B cell (primary cell): ENCODE measurements at regions not wholly inside any gene's neighbourhood (a gene's known extent, or its start where the extent isn't known, plus 50 kb on each side); places are given as distances from the start of the nearest gene placed in this dataset.
A peak's percentile ranks its signal among the peaks of the same experiment; 100 is the strongest.

ENCODE experiments used
- ATAC-seq: fragments of 200-7000 bp; cut with Tn5 transposase; one replicate; pipeline ENCODE4 v1.10.0; 2021; ENCODE audit warnings: low read depth, mild to moderate bottlenecking, moderate number of reproducible peaks, moderate library complexity
- CTCF ChIA-PET: fragments of 350-600 bp; sonication (Branson Sonifier 250); formaldehyde crosslinking; loops from one replicate; lab custom pipeline; 2021; ENCODE audit warnings: antibody characterized with exemption, inconsistent platforms; lab: Charles Lee
- POLR2A ChIA-PET: fragments of 350-600 bp; sonication (Branson Sonifier 250); formaldehyde crosslinking; loops from one replicate; lab custom pipeline; 2021; ENCODE audit warnings: antibody characterized with exemption; lab: Charles Lee
- DNase-seq: peaks from one replicate; pipeline ENCODE4 v3.0.0; 2013
- H2AFZ ChIP-seq: 2 replicates; pipeline ENCODE4 v1.6.1; 2012; ENCODE audit warnings: mild to moderate bottlenecking, low read depth, low read length; ENCODE audit not compliant: insufficient read depth, poor library complexity, severe bottlenecking
- H3K27ac ChIP-seq, 2 donors: 1 replicate in 1 of 2; 2 replicates in 1 of 2; pipeline ENCODE4 v1.5.1; 2012 to 2013; ENCODE audit warnings: low read length in 2 of 2, mild to moderate bottlenecking in 2 of 2, moderate library complexity in 1 of 2
- H3K27me3 ChIP-seq, 4 experiments: fragments of 200-600 bp in 1 of 4; sonication (generic) in 1 of 4; replicated peaks in 1 of 4; 1 replicate in 2 of 4; 2 replicates in 2 of 4; pipeline versions ENCODE4 v1.6.1 to v1.7.0; 2013 to 2016; ENCODE audit warnings: low read length in 3 of 4, mild to moderate bottlenecking in 2 of 4, mixed read lengths in 1 of 4, moderate library complexity in 1 of 4; ENCODE audit not compliant: insufficient read depth in 4 of 4, control insufficient read depth in 3 of 4; ENCODE audit errors: control extremely low read depth in 1 of 4
- H3K36me3 ChIP-seq, 2 experiments: replicated peaks in 1 of 2; 1 replicate in 1 of 2; 2 replicates in 1 of 2; pipeline versions ENCODE4 v1.6.1 to v1.7.1; 2013; ENCODE audit warnings: low read length in 1 of 2; ENCODE audit not compliant: insufficient read depth in 2 of 2, control insufficient read depth in 1 of 2; ENCODE audit errors: control extremely low read depth in 1 of 2, extremely low read depth in 1 of 2
- H3K4me1 ChIP-seq, 2 donors: fragments of 200-600 bp in 1 of 2; sonication (generic) in 1 of 2; 1 replicate in 1 of 2; 2 replicates in 1 of 2; pipeline versions ENCODE4 v1.5.1 to v1.6.1; 2013 to 2017; ENCODE audit warnings: low read length in 2 of 2; ENCODE audit not compliant: control insufficient read depth in 2 of 2, insufficient read depth in 2 of 2
- H3K4me2 ChIP-seq: replicated peaks from 2 replicates; pipeline ENCODE3; 2012; ENCODE audit warnings: mild to moderate bottlenecking, low read depth, low read length; ENCODE audit not compliant: poor library complexity, severe bottlenecking
- H3K4me3 ChIP-seq, 5 experiments: fragments of 200-600 bp in 1 of 5; sonication (generic) in 1 of 5; 1 replicate in 3 of 5; 2 replicates in 2 of 5; pipeline versions ENCODE4 v1.5.1 to v1.7.0; 2011 to 2016; ENCODE audit warnings: low read length in 4 of 5, mild to moderate bottlenecking in 4 of 5, low read depth in 2 of 5, control low read depth in 1 of 5, moderate library complexity in 1 of 5; ENCODE audit not compliant: insufficient read depth in 1 of 5; ENCODE audit errors: control extremely low read depth in 1 of 5, extremely low read depth in 1 of 5
- H3K79me2 ChIP-seq: fragments of 200-600 bp; sonication (generic); one replicate; pipeline ENCODE4 v1.6.0; 2016; ENCODE audit warnings: low read length; ENCODE audit not compliant: control insufficient read depth, insufficient read depth
- H3K9ac ChIP-seq: fragments of 200-600 bp; sonication (generic); 2 replicates; pipeline ENCODE4 v1.6.1; 2017; ENCODE audit warnings: mild to moderate bottlenecking, low read length, moderate library complexity
- H3K9me3 ChIP-seq, 3 donors: one replicate each; pipeline versions ENCODE4 v1.6.1 to v1.7.1; 2013; ENCODE audit warnings: low read length in 2 of 3; ENCODE audit not compliant: control insufficient read depth in 2 of 3, insufficient read depth in 1 of 3; ENCODE audit errors: control extremely low read depth in 1 of 3
- H4K20me1 ChIP-seq: 2 replicates; pipeline ENCODE4 v1.6.0; 2012; ENCODE audit warnings: mild to moderate bottlenecking, low read length; ENCODE audit not compliant: insufficient read depth, control insufficient read depth, poor library complexity, severe bottlenecking
- H3K27ac Mint-ChIP-seq: one replicate; pipeline ENCODE4 v1.8.0; 2021; ENCODE audit warnings: mixed read lengths
- H3K27me3 Mint-ChIP-seq: one replicate; pipeline ENCODE4 v1.8.0; 2021; ENCODE audit warnings: mixed read lengths
- H3K4me1 Mint-ChIP-seq: one replicate; pipeline ENCODE4 v1.8.0; 2021; ENCODE audit warnings: mixed read lengths
- H3K4me3 Mint-ChIP-seq: one replicate; pipeline ENCODE4 v1.8.0; 2021; ENCODE audit warnings: mixed read lengths
- H3K9me3 Mint-ChIP-seq: one replicate; pipeline ENCODE4 v1.8.0; 2022; ENCODE audit warnings: mixed read lengths; ENCODE audit not compliant: insufficient read depth
- EZH2 ChIP-seq: IDR thresholded peaks from 2 replicates; pipeline ENCODE4 v1.6.1; 2012; ENCODE audit warnings: borderline replicate concordance, low read depth, mild to moderate bottlenecking, moderate library complexity, low read length; ENCODE audit not compliant: insufficient read depth, poor library complexity, severe bottlenecking
- WGBS: methylation state at CpG from one replicate; pipeline ENCODE4 v1.1.5; 2013; ENCODE audit warnings: missing lambda C conversion rate; ENCODE audit not compliant: insufficient coverage; 5-methylcytosine and 5-hydroxymethylcytosine counted together
- intact Hi-C: fragments of 100-400 bp; cut with micrococcal nuclease; formaldehyde crosslinking; loops from one replicate; pipeline ENCODE4 v1.10.0; 2022
- TF ChIP-seq, protein P1 (sequence below): fragments of 200-600 bp; IDR thresholded peaks from one replicate; pipeline ENCODE4 v1.8.0; 2022; ENCODE audit warnings: antibody characterized with exemption, mild to moderate bottlenecking

DNA sequence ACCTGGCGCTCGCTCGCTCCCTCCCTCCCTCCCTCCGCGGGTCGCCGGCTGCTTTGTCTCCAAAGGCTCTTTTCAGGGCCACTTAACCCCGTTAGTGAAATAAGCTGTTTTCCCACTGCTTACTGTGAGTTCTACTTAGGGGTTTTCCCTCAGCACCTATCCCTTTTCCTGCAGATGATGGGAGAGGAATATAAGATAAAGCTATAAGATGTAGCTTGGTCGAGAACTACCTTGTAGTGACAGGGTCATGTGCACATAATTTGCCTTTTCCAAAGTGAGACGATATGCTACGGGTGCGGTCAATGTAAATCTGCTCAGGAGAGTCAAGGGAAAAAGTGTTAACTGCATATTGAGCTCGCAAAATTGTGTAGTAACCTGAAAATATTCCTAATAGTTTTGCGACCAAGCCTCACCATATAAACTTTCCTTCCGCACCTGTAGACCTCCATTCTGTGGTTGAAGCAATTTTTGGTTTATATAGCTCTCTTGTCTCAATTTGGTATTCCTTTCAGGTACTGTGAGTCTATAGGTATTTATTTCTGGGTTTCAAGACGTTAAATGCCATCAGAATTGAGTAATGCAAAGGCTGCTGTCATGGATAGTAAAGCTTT lies 55.8 kb upstream of the BOLA1 start:
- H2AFZ ChIP-seq = no peak overlapping the region
- Mint-ChIP-seq H3K4me1 (peaks cover 43% of the 10 kb centered on the region), H3K9me3 (no peaks in the 10 kb centered on the region), H3K27ac (peak overlapping the region; percentile 89), H3K4me3 (peak overlapping the region; percentile 94), H3K27me3 (no peaks in the 10 kb centered on the region)
- H3K27ac ChIP-seq = peak overlapping the region; percentile 30 to 71
- H3K4me2 ChIP-seq = peak overlapping the region; percentile 74
- ChIA-PET CTCF (interaction anchor here (0.7 to 1.0 kb wide), 3 partner anchors 43 to 343 kb away, joined by 3 to 4 read pairs (median 4); a partner anchor contains a TSS), POLR2A (interaction anchor here (3.5 kb wide), 1 partner anchor 43 kb away, joined by 51 read pairs; a partner anchor contains a TSS)
- H3K4me1 ChIP-seq = peaks cover 42 to 43% of the 10 kb centered on the region in 2 donors
- H4K20me1 ChIP-seq = peaks cover 28% of the 10 kb centered on the region
- DNase-seq = peak; percentile 39
- H3K9ac ChIP-seq = peak overlapping the region; percentile 69
- peak overlapping the region; percentile 43 to 83 (median 79) for H3K4me3 ChIP-seq
- ATAC-seq = no peak
- no peaks in the 10 kb centered on the region for H3K27me3 ChIP-seq
- no peaks in the 10 kb centered on the region for H3K9me3 ChIP-seq
- intact Hi-C loops = no loop called here
- WGBS = 0% methylated on average over 5 of the region's 16 CpGs
- no peak for TF ChIP-seq EZH2
- H3K79me2 ChIP-seq = peaks cover 52% of the 10 kb centered on the region
- H3K36me3 ChIP-seq = peaks cover 5 to 26% of the 10 kb centered on the region in 2 experiments

DNA sequence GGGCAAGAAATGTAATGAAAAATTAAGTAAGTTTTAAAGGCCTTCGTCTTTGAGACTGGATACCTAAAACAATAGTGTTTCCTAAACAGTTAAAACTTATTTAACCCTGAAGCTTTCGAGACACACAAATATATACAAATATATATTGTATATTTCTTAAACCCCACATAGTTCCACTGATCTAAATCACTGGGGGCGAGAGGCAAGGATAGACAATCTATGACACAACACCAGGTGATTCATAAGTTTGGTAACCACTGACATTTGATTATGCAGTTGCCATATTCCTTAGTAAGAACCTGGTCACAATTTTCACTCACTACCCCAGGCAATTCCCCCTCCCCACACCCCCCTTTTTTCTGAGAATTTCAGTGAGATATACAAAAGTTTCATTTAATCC lies 55.3 kb upstream of the BOLA1 start:
- Mint-ChIP-seq H3K27me3 (no peaks in the 10 kb centered on the region), H3K4me3 (peak overlapping the region; percentile 94), H3K27ac (peak overlapping the region; percentile 89), H3K4me1 (peaks cover 48% of the 10 kb centered on the region), H3K9me3 (no peaks in the 10 kb centered on the region)
- peaks cover 57% of the 10 kb centered on the region for H3K79me2 ChIP-seq
- peaks cover 5 to 26% of the 10 kb centered on the region in 2 experiments for H3K36me3 ChIP-seq
- ATAC-seq = no peak
- H2AFZ ChIP-seq = no peak overlapping the region
- no CpG with 5 or more reads among the region's 3 CpGs for WGBS
- H4K20me1 ChIP-seq = peaks cover 34% of the 10 kb centered on the region
- peak overlapping the region; percentile 43 to 83 (median 79) for H3K4me3 ChIP-seq
- ChIA-PET CTCF (interaction anchor here (1.0 kb wide), 1 partner anchor 42 kb away, joined by 4 read pairs; a partner anchor contains a TSS), POLR2A (interaction anchor here (3.5 kb wide), 1 partner anchor 42 kb away, joined by 51 read pairs; a partner anchor contains a TSS)
- peak overlapping the region; percentile 69 for H3K9ac ChIP-seq
- peak overlapping the region; percentile 74 for H3K4me2 ChIP-seq
- peak overlapping the region; percentile 30 to 71 for H3K27ac ChIP-seq
- peaks cover 47 to 49% of the 10 kb centered on the region in 2 donors for H3K4me1 ChIP-seq
- peak; percentile 6 for DNase-seq
- TF ChIP-seq, protein P1, sequence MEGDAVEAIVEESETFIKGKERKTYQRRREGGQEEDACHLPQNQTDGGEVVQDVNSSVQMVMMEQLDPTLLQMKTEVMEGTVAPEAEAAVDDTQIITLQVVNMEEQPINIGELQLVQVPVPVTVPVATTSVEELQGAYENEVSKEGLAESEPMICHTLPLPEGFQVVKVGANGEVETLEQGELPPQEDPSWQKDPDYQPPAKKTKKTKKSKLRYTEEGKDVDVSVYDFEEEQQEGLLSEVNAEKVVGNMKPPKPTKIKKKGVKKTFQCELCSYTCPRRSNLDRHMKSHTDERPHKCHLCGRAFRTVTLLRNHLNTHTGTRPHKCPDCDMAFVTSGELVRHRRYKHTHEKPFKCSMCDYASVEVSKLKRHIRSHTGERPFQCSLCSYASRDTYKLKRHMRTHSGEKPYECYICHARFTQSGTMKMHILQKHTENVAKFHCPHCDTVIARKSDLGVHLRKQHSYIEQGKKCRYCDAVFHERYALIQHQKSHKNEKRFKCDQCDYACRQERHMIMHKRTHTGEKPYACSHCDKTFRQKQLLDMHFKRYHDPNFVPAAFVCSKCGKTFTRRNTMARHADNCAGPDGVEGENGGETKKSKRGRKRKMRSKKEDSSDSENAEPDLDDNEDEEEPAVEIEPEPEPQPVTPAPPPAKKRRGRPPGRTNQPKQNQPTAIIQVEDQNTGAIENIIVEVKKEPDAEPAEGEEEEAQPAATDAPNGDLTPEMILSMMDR = no peak
- TF ChIP-seq EZH2 = no peak
- intact Hi-C loops = no loop called here
- no peaks in the 10 kb centered on the region for H3K27me3 ChIP-seq
- H3K9me3 ChIP-seq = no peaks in the 10 kb centered on the region
